HepG2 (cell line): ENCODE measurements at regions not wholly inside any gene's neighbourhood (a gene's known extent, or its start where the extent isn't known, plus 50 kb on each side); places are given as distances from the start of the nearest gene placed in this dataset.

ENCODE experiments used
- ATF6 ChIP-seq: sonication (generic); formaldehyde crosslinking; conservative IDR thresholded peaks from 2 replicates; pipeline ENCODE4 v1.4.0; 2020; ENCODE audit warnings: missing genetic modification reagents
- CREB1 ChIP-seq, 2 experiments: fragments of 450-650 bp in 1 of 2; IDR thresholded peaks; 2 replicates each; pipeline ENCODE4 v1.6.1; 2016 to 2017; ENCODE audit warnings: control low read depth in 1 of 2, mild to moderate bottlenecking in 1 of 2, missing compliant biosample characterization in 1 of 2, missing genetic modification characterization in 1 of 2
- NCOR1 ChIP-seq: fragments of 200-600 bp; sonication (generic); IDR thresholded peaks from 2 replicates; pipeline ENCODE4 v1.7.0; 2017; ENCODE audit warnings: antibody characterized with exemption, low read length, borderline replicate concordance
- POLR2AphosphoS5 ChIP-seq: IDR thresholded peaks from 2 replicates; pipeline ENCODE4 v1.6.1; 2012; ENCODE audit warnings: low read depth, low read length
- RBAK ChIP-seq: sonication (generic); formaldehyde crosslinking; IDR thresholded peaks from 2 replicates; pipeline ENCODE4 v1.5.1; 2020; ENCODE audit warnings: mild to moderate bottlenecking, missing genetic modification reagents
- SMC3 ChIP-seq: IDR thresholded peaks from 2 replicates; pipeline ENCODE4 v1.6.1; 2011; ENCODE audit warnings: low read length, improper control_type of control experiment
- SUZ12 ChIP-seq: fragments of 150-350 bp; IDR thresholded peaks from 2 replicates; pipeline ENCODE4 v1.6.1; 2014; ENCODE audit warnings: low read depth, low read length
- ZNF3 ChIP-seq: IDR thresholded peaks from 2 replicates; pipeline ENCODE4 v1.7.0; 2017; ENCODE audit warnings: inconsistent platforms
- ZNF543 ChIP-seq: sonication (generic); formaldehyde crosslinking; IDR thresholded peaks from 2 replicates; pipeline ENCODE4 v1.4.0; 2020; ENCODE audit warnings: mild to moderate bottlenecking, missing genetic modification reagents
- ZNF564 ChIP-seq: sonication (generic); formaldehyde crosslinking; IDR thresholded peaks from 2 replicates; pipeline ENCODE4 v1.8.1; 2023; ENCODE audit warnings: mild to moderate bottlenecking, missing genetic modification reagents
- ZNF891 ChIP-seq: sonication (generic); formaldehyde crosslinking; IDR thresholded peaks from 2 replicates; pipeline ENCODE4 v1.5.0; 2020; ENCODE audit warnings: mild to moderate bottlenecking, missing genetic modification reagents

DNA sequence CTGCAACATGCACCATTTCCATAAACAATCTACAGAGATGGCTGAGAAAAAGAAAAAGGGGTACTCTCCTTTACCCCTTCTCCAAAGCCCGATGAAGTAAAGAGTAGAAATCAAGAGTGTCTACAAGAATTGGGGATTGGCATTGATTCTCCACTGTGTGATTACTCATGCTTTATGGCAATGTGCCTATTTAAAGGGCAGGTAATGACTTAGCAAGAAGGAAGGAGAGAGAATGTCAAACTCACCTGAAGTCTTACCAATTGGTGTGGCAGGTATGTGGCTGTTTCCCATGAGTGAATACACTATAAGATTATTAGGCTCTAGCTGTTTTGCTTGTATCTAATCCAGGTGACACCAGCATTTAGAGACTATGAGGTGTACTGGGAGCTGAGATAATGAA lies 275.3 kb downstream of the CCER1 start:
- TF ChIP-seq ATF6, result no peak
- TF ChIP-seq ZNF543, result no peak
- no peak for TF ChIP-seq SUZ12
- no peak for TF ChIP-seq ZNF3 (CRISPR knock-in tag)
- no peak for TF ChIP-seq ZNF891 (CRISPR knock-in tag)
- no peak for TF ChIP-seq RBAK
- no peak for TF ChIP-seq POLR2AphosphoS5
- no peak for TF ChIP-seq NCOR1
- no peak for TF ChIP-seq CREB1 (IDR thresholded peaks at IDR 0.05)
- TF ChIP-seq CREB1 (CRISPR knock-in tag; IDR thresholded peaks at IDR 0.05), result no peak
- TF ChIP-seq SMC3, result no peak
- TF ChIP-seq ZNF564 (CRISPR knock-in tag), result no peak
